ENCODE measurements at regions not wholly inside any gene's neighbourhood (a gene's known extent, or its start where the extent isn't known, plus 50 kb on each side); places are given as distances from the start of the nearest gene placed in this dataset.

DNA sequence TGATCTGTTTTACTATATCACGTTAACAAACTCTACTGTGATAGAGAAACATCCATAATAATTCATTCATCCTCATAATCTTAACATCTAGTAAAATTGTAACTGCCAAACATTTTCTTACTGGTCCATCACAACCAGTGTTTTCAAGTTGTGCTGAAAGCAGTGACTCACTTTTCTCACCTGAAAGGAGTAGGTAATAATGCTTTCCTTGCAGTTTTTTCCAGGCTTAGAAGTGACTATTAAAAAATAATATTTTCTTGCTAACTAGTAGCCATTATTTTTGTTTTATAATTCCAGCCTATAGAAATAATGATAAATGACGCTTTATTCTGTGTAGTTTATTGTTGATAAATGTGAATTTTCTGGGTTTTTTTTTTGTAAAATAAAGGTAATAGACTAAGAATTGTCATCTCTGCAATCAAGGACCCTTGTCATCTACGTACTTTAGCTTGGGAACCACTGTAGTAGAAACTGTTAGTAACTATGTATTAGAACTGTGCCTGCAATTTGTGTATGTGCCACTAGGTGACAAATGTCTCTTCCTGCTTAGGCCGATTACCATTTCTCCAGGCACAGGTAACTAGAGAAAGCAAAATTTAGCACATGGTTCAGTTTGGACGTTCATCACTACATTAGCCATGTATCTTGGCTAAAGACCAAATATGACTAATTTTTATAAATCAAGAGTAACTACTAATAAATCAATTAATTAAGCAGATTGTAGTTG is 409.4 kb upstream of the ERCC4 start:
- DNase-seq = no peak
- no peak overlapping the region for H3K27ac Mint-ChIP-seq

DNA sequence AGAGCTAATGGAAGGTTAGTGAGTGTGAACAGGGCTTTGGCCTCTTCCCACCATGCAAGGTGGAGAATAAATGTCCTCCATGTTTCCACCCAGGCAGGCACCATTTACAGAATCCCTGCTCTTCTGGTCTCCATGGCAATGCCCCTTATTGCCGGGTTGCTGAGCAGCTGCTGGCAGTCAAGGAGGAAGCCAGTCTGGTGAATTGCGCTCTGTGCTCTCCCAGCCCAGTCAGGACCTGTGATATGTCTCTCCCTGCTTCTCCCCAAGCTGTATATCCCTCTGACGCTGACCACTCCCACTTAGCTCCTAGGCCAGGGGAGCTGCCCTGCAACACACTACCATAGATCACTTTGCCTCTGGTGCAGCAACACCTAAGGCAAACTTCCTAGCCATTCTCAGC is 402.1 kb upstream of the ERCC4 start:
- Mint-ChIP-seq H3K27ac (no peak overlapping the region), H3K4me1 (ENCODE audit: low read depth) (no peaks in the 10 kb centered on the region), H3K9me3 (peaks cover 21% of the 10 kb centered on the region), H3K36me3 (ENCODE audit: low read depth) (no peaks in the 10 kb centered on the region), H3K4me3 (no peak overlapping the region), H3K27me3 (no peaks in the 10 kb centered on the region)
- no peak for DNase-seq

More for the DNA sequence above, 409.4 kb upstream of the ERCC4 start:
- peaks cover 15% of the 10 kb centered on the region for H3K9me3 Mint-ChIP-seq
- H3K4me1 Mint-ChIP-seq (ENCODE audit: low read depth) = no peaks in the 10 kb centered on the region
- no peaks in the 10 kb centered on the region for H3K36me3 Mint-ChIP-seq (ENCODE audit: low read depth)
- H3K4me3 Mint-ChIP-seq = no peak overlapping the region
- no peaks in the 10 kb centered on the region for H3K27me3 Mint-ChIP-seq

GRCh38 chr16:13519871-13520270 is 400.1 kb upstream of the ERCC4 start:
- Mint-ChIP-seq H3K4me1 (ENCODE audit: low read depth) (no peaks in the 10 kb centered on the region), H3K36me3 (ENCODE audit: low read depth) (no peaks in the 10 kb centered on the region), H3K4me3 (no peak overlapping the region), H3K9me3 (peaks cover 9% of the 10 kb centered on the region), H3K27me3 (no peaks in the 10 kb centered on the region), H3K27ac (no peak overlapping the region)
- DNase-seq = no peak

GRCh38 chr16:13521356-13521755 is 398.6 kb upstream of the ERCC4 start:
- Mint-ChIP-seq H3K27ac (no peak overlapping the region), H3K9me3 (peaks cover 3% of the 10 kb centered on the region), H3K4me1 (ENCODE audit: low read depth) (no peaks in the 10 kb centered on the region), H3K36me3 (ENCODE audit: low read depth) (no peaks in the 10 kb centered on the region), H3K4me3 (no peak overlapping the region), H3K27me3 (no peaks in the 10 kb centered on the region)
- no peak for DNase-seq

DNA sequence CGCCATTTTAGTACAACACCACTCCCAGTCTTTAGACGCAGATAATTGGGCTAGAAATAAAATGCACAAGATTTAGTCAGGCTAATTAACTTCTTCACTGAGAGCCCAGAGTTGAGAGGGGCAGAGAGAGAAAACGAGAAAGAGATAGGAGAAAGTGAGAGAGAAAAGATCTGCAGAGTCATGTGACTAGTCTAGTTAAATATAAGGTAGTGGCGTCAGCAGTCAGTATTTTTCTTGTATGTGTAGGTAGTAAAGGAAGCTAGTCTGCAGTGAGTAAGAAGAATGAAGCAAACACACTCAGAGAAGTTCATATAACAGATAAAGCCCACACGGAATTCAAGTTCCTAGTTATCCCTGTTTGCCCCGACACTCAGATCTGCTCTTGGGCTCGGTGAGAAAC is 392.6 kb upstream of the ERCC4 start:
- H3K36me3 Mint-ChIP-seq (ENCODE audit: low read depth) = no peaks in the 10 kb centered on the region
- no peak overlapping the region for H3K27ac Mint-ChIP-seq
- H3K27me3 Mint-ChIP-seq = no peaks in the 10 kb centered on the region

GRCh38 chr16:13528691-13529090 is 391.3 kb upstream of the ERCC4 start:
- no peak overlapping the region for H3K4me3 Mint-ChIP-seq
- H3K27me3 Mint-ChIP-seq = no peaks in the 10 kb centered on the region
- H3K4me1 Mint-ChIP-seq (ENCODE audit: low read depth) = no peaks in the 10 kb centered on the region
- no peak for DNase-seq
- no peaks in the 10 kb centered on the region for H3K36me3 Mint-ChIP-seq (ENCODE audit: low read depth)
- peaks cover 1% of the 10 kb centered on the region for H3K9me3 Mint-ChIP-seq
- no peak overlapping the region for H3K27ac Mint-ChIP-seq

More for the DNA sequence above, 392.6 kb upstream of the ERCC4 start:
- Mint-ChIP-seq H3K4me3 (no peak overlapping the region), H3K4me1 (ENCODE audit: low read depth) (no peaks in the 10 kb centered on the region), H3K9me3 (peaks cover 1% of the 10 kb centered on the region)
- DNase-seq = no peak

DNA sequence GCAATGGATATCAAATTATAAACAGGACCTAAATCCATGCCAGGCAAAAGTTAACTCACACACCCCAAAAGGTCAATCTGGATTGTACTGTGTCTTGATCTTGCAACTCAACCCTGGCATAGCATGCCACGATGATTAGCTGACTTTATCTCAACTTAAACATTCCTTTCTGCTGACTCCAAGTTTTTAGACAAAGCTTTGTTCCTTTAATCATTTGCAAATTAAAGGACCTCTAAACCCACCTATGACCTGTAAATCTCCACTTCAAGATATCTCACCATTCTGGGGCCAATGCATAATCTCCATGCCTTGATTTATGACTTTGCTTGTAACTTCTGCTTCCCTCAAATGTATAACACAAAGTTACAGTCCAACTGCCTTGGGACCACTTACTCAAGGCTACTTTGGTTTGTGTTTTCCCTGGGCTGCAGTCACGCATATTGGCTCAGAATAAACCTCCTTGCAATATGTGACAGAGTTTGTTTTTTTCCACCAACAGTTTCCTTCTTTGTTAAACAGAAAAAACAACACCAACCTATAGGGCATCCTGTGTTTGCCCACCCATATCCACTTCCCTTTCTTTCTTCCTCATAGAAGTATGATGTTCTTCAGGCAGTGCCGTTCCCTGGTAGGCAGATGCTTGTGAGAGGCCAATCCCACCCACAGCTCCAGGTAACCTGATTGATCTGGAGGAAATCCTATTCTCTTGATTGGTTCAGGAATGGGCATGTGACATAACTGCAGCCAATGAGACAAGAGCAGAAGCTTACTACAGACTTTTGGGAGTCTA is 390.6 kb upstream of the ERCC4 start:
- no peak for DNase-seq
- Mint-ChIP-seq H3K36me3 (ENCODE audit: low read depth) (no peaks in the 10 kb centered on the region), H3K27ac (no peak overlapping the region), H3K9me3 (peaks cover 1% of the 10 kb centered on the region), H3K4me1 (ENCODE audit: low read depth) (no peaks in the 10 kb centered on the region), H3K4me3 (no peak overlapping the region), H3K27me3 (no peaks in the 10 kb centered on the region)

DNA sequence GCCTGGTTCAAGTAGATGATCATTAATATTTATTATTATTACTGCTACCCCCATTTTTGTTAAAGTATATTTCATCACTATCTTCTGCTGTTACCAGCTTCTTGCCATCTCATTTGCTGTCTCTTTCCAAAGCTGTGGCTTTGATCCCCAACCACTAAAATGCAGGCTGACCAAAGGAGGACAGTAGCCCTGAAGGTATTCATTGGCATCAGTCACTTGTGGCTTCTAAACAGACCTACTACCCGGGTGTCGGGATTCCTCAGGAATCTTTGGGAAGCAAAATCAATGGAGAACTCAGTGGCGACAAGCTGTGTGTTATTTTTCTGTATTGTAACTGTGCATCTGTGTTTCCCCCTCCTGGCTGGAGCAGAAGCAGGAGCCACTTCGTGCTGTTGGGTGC is 379.2 kb upstream of the ERCC4 start:
- H3K27ac Mint-ChIP-seq = no peak overlapping the region
- DNase-seq = no peak
- no peaks in the 10 kb centered on the region for H3K4me1 Mint-ChIP-seq (ENCODE audit: low read depth)

DNA sequence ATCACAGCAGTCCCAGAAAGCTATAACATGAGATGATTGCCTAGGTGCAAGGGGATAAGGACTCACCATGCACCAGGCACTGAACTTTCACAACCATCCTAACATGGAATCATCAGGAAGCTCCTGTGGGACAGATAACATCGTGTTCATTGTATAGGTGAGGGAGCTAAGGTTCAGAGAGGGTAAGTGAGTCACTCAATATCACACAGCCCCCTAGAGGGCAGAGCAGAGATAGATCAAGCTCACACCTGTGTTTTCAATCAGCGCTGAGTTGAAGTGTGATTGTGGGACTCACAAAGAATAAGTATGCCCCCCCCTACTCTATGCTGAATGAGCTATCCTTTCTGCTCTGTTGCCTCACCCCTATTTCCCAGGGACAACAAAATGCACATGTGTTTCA is 377.7 kb upstream of the ERCC4 start:
- DNase-seq = no peak
- H3K27me3 Mint-ChIP-seq = no peaks in the 10 kb centered on the region
- H3K4me3 Mint-ChIP-seq = no peak overlapping the region
- H3K4me1 Mint-ChIP-seq (ENCODE audit: low read depth) = no peaks in the 10 kb centered on the region
- H3K36me3 Mint-ChIP-seq (ENCODE audit: low read depth) = no peaks in the 10 kb centered on the region
- H3K27ac Mint-ChIP-seq = no peak overlapping the region
- H3K9me3 Mint-ChIP-seq = peaks cover 8% of the 10 kb centered on the region

More for the DNA sequence above, 379.2 kb upstream of the ERCC4 start:
- no peaks in the 10 kb centered on the region for H3K36me3 Mint-ChIP-seq (ENCODE audit: low read depth)
- H3K9me3 Mint-ChIP-seq = peaks cover 11% of the 10 kb centered on the region
- H3K4me3 Mint-ChIP-seq = no peak overlapping the region
- no peaks in the 10 kb centered on the region for H3K27me3 Mint-ChIP-seq

GRCh38 chr16:13543850-13544249 is 376.1 kb upstream of the ERCC4 start:
- Mint-ChIP-seq H3K4me3 (no peak overlapping the region), H3K27me3 (no peaks in the 10 kb centered on the region), H3K4me1 (ENCODE audit: low read depth) (no peaks in the 10 kb centered on the region), H3K36me3 (ENCODE audit: low read depth) (no peaks in the 10 kb centered on the region), H3K27ac (no peak overlapping the region), H3K9me3 (peaks cover 8% of the 10 kb centered on the region)
- no peak for DNase-seq

- Mint-ChIP-seq H3K27me3 (no peaks in the 10 kb centered on the region), H3K4me1 (ENCODE audit: low read depth) (no peaks in the 10 kb centered on the region), H3K9me3 (peaks cover 3% of the 10 kb centered on the region), H3K36me3 (ENCODE audit: low read depth) (no peaks in the 10 kb centered on the region), H3K27ac (no peak overlapping the region), H3K4me3 (no peak overlapping the region)
- DNase-seq = no peak
Observed at GRCh38 chr16:13545271-13545670, 374.7 kb upstream of the ERCC4 start.

DNA sequence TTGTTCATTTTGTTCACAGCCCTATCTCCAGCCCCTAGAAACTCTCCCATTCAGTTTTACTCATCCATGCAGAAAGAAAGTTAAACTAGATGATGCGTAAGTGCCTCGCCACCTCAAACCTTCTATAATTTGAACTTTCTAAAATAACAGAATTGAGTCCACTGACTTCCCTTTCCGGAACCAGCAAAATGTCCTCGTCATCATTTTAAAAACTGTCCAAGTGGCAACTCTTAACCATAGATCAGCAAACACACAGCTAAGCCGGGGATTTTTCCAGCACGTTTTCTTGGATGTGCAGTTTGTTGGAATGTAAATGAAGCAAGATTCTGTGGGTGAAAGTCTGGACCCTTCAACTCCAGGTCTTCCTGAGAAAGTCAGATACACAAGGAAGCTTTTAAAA is 369.7 kb upstream of the ERCC4 start:
- H3K4me3 Mint-ChIP-seq = no peak overlapping the region
- H3K27ac Mint-ChIP-seq = no peak overlapping the region
- H3K36me3 Mint-ChIP-seq (ENCODE audit: low read depth) = no peaks in the 10 kb centered on the region
- peaks cover 2% of the 10 kb centered on the region for H3K27me3 Mint-ChIP-seq
- DNase-seq = no peak
- H3K9me3 Mint-ChIP-seq = peaks cover 5% of the 10 kb centered on the region
- H3K4me1 Mint-ChIP-seq (ENCODE audit: low read depth) = no peaks in the 10 kb centered on the region

DNA sequence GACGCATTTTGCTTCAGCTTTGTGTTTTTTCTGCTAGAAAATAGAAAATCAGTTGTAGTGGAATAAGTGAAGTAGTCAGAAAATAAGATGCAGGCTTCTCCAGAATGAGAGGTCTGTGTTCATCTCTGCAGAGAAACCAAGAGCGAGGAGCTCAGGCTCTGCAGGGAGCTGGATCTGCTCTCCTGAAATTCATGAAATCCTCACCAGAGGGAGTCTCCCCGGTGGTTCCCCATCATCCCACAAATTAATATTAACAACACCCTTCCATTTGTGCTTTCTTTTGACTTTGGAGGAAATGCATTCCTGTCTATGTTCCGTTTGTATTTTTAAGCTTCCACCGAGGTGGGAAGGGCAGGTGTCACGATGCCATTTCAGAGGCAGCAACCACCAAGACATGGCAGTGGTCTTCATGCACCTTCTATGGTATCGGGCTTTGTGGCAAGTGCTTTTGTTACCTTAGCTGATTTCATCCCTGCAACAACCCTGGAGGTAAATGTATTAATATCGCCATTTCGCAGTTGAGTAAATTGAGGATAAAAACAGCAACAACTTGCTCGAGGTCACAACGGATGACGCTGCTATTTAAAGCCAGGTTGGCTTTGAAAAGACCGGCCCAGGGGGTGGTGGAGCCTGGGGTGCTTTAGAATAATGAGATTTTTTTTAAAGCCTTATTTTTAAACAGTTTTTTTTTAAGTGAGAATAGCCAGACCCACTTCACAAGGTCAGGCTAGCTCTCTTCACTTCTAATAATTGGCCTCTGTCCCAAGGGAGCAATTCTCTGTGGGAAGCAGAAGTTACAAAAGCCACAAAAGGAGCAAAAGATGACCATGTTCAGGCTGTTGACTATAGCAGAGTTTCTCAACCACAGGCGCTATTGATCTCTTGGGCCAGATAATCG is 367.6 kb upstream of the ERCC4 start:
- H3K9me3 Mint-ChIP-seq = peaks cover 3% of the 10 kb centered on the region
- H3K4me1 Mint-ChIP-seq (ENCODE audit: low read depth) = no peaks in the 10 kb centered on the region
- H3K27me3 Mint-ChIP-seq = peaks cover 4% of the 10 kb centered on the region
- H3K27ac Mint-ChIP-seq = no peak overlapping the region
- no peak for DNase-seq
- H3K36me3 Mint-ChIP-seq (ENCODE audit: low read depth) = no peaks in the 10 kb centered on the region
- no peak overlapping the region for H3K4me3 Mint-ChIP-seq

GRCh38 chr16:13552960-13553257 is 367.0 kb upstream of the ERCC4 start:
- Mint-ChIP-seq H3K4me1 (ENCODE audit: low read depth) (no peaks in the 10 kb centered on the region), H3K27ac (no peak overlapping the region), H3K4me3 (no peak overlapping the region), H3K27me3 (peaks cover 4% of the 10 kb centered on the region), H3K9me3 (peaks cover 3% of the 10 kb centered on the region), H3K36me3 (ENCODE audit: low read depth) (no peaks in the 10 kb centered on the region)
- no peak for DNase-seq

Data from activated T-cell treated with anti-CD3 and anti-CD28 coated beads, Interleukin-2, amount 50 U/mL, for 24 hours (primary cell).